A673 (cell line): ENCODE measurements at regions not wholly inside any gene's neighbourhood (a gene's known extent, or its start where the extent isn't known, plus 50 kb on each side); places are given as distances from the start of the nearest gene placed in this dataset.

Source experiments
- BruUV-seq: library from RNA; stranded (reverse); fragments of 400-500 nt; replicated peaks from 2 replicates; lab custom pipeline; 2021; lab: Mats Ljungman, UMichigan
- CTCF ChIA-PET: fragments of 300-600 bp; sonication (Branson Sonifier 250); formaldehyde crosslinking; loops from one replicate; lab custom pipeline; 2022; ENCODE audit warnings: antibody characterized with exemption; lab: Charles Lee
- POLR2A ChIA-PET: fragments of 300-600 bp; sonication (Branson Sonifier 250); formaldehyde crosslinking; loops from one replicate; lab custom pipeline; 2022; ENCODE audit warnings: antibody characterized with exemption; ENCODE audit not compliant: low non-redundant PET; lab: Charles Lee
- DNase-seq: peaks from one replicate; pipeline ENCODE4 v3.0.0-alpha.2; 2015; ENCODE audit warnings: low spot score
- H3K27ac ChIP-seq: fragments of 200-600 bp; sonication (generic); 2 replicates; pipeline ENCODE4 v1.5.1; 2016; ENCODE audit warnings: mixed run types, low read depth, mild to moderate bottlenecking, mixed read lengths, antibody characterized with exemption, low read length; ENCODE audit not compliant: poor library complexity, severe bottlenecking
- H3K27me3 ChIP-seq: fragments of 200-600 bp; sonication (generic); replicated peaks from 2 replicates; pipeline ENCODE4 v1.6.1; 2017; ENCODE audit warnings: mixed run types, low read depth, mild to moderate bottlenecking, mixed read lengths, antibody characterized with exemption, low read length; ENCODE audit not compliant: insufficient read depth, poor library complexity
- H3K36me3 ChIP-seq: fragments of 200-600 bp; sonication (generic); 2 replicates; pipeline ENCODE4 v1.6.1; 2016; ENCODE audit warnings: mixed run types, mild to moderate bottlenecking, mixed read lengths, antibody characterized with exemption, low read length; ENCODE audit not compliant: insufficient read depth, poor library complexity, severe bottlenecking
- H3K4me1 ChIP-seq: fragments of 200-600 bp; sonication (generic); 2 replicates; pipeline ENCODE4 v1.6.1; 2017; ENCODE audit warnings: mixed run types, mild to moderate bottlenecking, mixed read lengths, antibody characterized with exemption, low read length; ENCODE audit not compliant: insufficient read depth, poor library complexity, severe bottlenecking
- H3K4me3 ChIP-seq: fragments of 200-600 bp; sonication (generic); 2 replicates; pipeline ENCODE4 v1.5.1; 2016; ENCODE audit warnings: low read depth, mixed run types, mild to moderate bottlenecking, mixed read lengths, low read length; ENCODE audit not compliant: poor library complexity, severe bottlenecking
- H3K9me3 ChIP-seq: fragments of 200-600 bp; sonication (generic); 2 replicates; pipeline ENCODE4 v1.6.1; 2016; ENCODE audit warnings: mixed run types, low read depth, mild to moderate bottlenecking, mixed read lengths, antibody characterized with exemption, low read length; ENCODE audit not compliant: poor library complexity, severe bottlenecking
- CTCF ChIP-seq: fragments of 300-800, 200-600 bp; sonication (generic); conservative IDR thresholded peaks from 2 replicates; pipeline ENCODE4 v1.5.1; 2017; ENCODE audit warnings: low read depth, mild to moderate bottlenecking, antibody characterized with exemption, low read length, moderate library complexity, mixed read lengths
- EZH2 ChIP-seq: fragments of 200-600 bp; sonication (generic); IDR thresholded peaks from 2 replicates; pipeline ENCODE4 v1.6.1; 2017; ENCODE audit warnings: borderline replicate concordance, low read depth, mild to moderate bottlenecking, mixed read lengths, antibody characterized with exemption, low read length; ENCODE audit not compliant: poor library complexity, severe bottlenecking
- intact Hi-C: fragments of 100-400 bp; cut with micrococcal nuclease; formaldehyde crosslinking; loops from one replicate; pipeline ENCODE4 v1.10.0; 2022; ENCODE audit not compliant: unreplicated experiment

DNA sequence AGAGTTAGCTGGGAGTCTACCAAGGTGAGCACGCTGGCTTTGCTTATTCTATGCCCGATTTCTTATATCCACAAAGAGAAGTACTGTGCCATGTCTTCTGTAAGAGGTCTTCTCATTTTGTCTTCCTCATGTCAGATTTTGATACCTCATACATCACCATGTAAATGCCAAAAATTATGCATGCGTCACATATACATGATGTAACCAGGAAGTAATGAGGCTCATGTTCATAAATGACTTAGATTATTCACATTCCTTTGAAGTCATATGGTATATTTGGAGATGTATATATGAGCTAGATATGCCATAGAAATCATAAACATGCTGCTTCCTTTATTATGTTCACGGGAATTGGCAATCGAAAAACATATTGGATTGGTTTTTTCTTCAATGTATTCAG is 97.7 kb upstream of the CELF2 start:
- no TSS peak for BruUV-seq
- CTCF ChIA-PET, result no interaction called here

DNA sequence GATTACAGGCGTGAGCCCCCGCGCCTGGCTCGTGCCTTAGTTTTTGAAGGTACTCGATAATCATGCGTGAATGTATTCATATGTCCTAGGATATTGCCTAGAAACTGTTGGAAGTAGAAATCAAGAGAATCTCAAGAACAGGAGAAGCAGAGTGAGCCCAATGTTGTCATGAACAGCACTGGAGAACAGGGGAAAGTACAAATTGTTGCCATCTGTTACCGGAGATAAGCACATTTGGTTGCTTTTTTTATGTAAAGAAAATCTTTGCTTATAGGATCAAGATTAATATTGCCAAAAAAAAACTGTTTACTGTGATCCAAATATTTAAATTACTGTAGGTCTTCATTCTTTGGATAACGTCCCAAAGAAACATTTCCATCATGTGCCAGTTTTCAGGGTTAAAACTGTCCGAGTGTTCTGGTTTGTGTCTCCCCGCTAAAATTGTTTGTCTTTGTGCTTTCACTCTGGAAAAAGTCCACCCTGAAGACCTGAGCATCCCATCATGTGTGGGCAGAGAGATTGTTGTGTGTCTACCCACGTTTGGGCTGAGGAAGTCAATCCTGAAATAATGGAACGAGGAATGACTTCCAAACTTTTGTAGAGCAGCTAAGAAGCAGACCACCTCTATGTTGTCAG is 95.7 kb upstream of the CELF2 start:
- Histone ChIP-seq H3K36me3 (no peaks in the 10 kb centered on the region), H3K4me1 (no peaks in the 10 kb centered on the region), H3K27me3 (peaks cover 62% of the 10 kb centered on the region), H3K4me3 (no peak overlapping the region), H3K27ac (no peak overlapping the region), H3K9me3 (no peaks in the 10 kb centered on the region)
- ChIA-PET POLR2A (interaction anchor here (0.5 kb wide), 1 partner anchor 11 kb away, joined by 13 read pairs; no protein-coding TSS in a partner anchor), CTCF (no interaction called here)
- intact Hi-C loops, result no loop called here
- TF ChIP-seq CTCF, result no peak
- TF ChIP-seq EZH2, result no peak
- DNase-seq, result no peak
- BruUV-seq, result no TSS peak

More for the DNA sequence above, 97.7 kb upstream of the CELF2 start:
- Histone ChIP-seq H3K9me3 (no peaks in the 10 kb centered on the region), H3K36me3 (no peaks in the 10 kb centered on the region), H3K4me3 (no peak overlapping the region), H3K27me3 (peaks cover 72% of the 10 kb centered on the region), H3K4me1 (no peaks in the 10 kb centered on the region), H3K27ac (no peak overlapping the region)
- intact Hi-C loops, result no loop called here
- POLR2A ChIA-PET, result no interaction called here
- TF ChIP-seq CTCF, result no peak
- DNase-seq, result no peak

GRCh38 chr10:10923029-10923651 is 94.5 kb upstream of the CELF2 start:
- no peak for DNase-seq
- H3K4me3 ChIP-seq, result no peak overlapping the region
- H3K27ac ChIP-seq, result no peak overlapping the region
- ChIA-PET CTCF (no interaction called here), POLR2A (no interaction called here)
- H3K4me1 ChIP-seq, result no peaks in the 10 kb centered on the region
- intact Hi-C loops, result no loop called here
- TF ChIP-seq CTCF, result no peak
- TF ChIP-seq EZH2, result no peak
- BruUV-seq, result no TSS peak
- peaks cover 55% of the 10 kb centered on the region for H3K27me3 ChIP-seq
- no peaks in the 10 kb centered on the region for H3K9me3 ChIP-seq
- H3K36me3 ChIP-seq, result no peaks in the 10 kb centered on the region
